ENCODE measurements at regions not wholly inside any gene's neighbourhood (a gene's known extent, or its start where the extent isn't known, plus 50 kb on each side); places are given as distances from the start of the nearest gene placed in this dataset.

DNA sequence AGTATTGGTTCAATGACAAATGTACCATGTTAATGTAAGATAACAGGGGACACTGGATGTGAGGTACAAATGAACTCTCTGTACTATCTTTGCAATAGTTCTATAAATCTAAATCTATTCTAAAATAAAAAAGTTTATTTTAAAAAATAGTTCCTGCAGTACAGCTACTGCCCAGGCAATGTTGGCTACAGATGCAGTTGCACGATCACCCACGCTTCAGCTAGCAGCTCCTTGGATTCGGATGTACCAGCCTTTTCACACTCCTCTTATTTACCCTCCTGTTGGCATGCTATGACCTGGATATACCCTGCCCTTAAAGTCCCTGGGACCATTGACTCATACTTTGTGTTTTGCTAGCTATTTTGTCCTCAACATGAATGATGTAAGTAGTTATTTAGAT is 185.4 kb upstream of the SMARCA2 start:
- no peaks in the 10 kb centered on the region for H3K79me2 ChIP-seq (replicated peaks; ENCODE audit: insufficient read depth, low read length)
- no peak overlapping the region for H3K9ac ChIP-seq (ENCODE audit: low read length)
- no peaks in the 10 kb centered on the region for H3F3A ChIP-seq (ENCODE audit: insufficient read depth, low read length, poor library complexity, severe bottlenecking)
- H3K9me2 ChIP-seq (ENCODE audit: insufficient read depth, low read length) = no peaks in the 10 kb centered on the region
- H3K36me3 ChIP-seq (ENCODE audit: insufficient read depth, low read length) = no peaks in the 10 kb centered on the region
- H3K9me3 ChIP-seq (ENCODE audit: low read length) = no peaks in the 10 kb centered on the region
- TF ChIP-seq, protein P1, sequence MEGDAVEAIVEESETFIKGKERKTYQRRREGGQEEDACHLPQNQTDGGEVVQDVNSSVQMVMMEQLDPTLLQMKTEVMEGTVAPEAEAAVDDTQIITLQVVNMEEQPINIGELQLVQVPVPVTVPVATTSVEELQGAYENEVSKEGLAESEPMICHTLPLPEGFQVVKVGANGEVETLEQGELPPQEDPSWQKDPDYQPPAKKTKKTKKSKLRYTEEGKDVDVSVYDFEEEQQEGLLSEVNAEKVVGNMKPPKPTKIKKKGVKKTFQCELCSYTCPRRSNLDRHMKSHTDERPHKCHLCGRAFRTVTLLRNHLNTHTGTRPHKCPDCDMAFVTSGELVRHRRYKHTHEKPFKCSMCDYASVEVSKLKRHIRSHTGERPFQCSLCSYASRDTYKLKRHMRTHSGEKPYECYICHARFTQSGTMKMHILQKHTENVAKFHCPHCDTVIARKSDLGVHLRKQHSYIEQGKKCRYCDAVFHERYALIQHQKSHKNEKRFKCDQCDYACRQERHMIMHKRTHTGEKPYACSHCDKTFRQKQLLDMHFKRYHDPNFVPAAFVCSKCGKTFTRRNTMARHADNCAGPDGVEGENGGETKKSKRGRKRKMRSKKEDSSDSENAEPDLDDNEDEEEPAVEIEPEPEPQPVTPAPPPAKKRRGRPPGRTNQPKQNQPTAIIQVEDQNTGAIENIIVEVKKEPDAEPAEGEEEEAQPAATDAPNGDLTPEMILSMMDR (IDR thresholded peaks at IDR 0.05; ENCODE audit: poor library complexity, severe bottlenecking) = no peak
- no peak for TF ChIP-seq EZH2 (IDR thresholded peaks at IDR 0.05; ENCODE audit: borderline replicate concordance, insufficient read depth, low read length, poor library complexity, severe bottlenecking)
- no peak overlapping the region for H2AFZ ChIP-seq (ENCODE audit: low read depth, low read length)
- H3K4me2 ChIP-seq (ENCODE audit: low read length) = no peak overlapping the region
- no peak overlapping the region for H3K27ac ChIP-seq (ENCODE audit: low read length)
- H3K4me3 ChIP-seq (ENCODE audit: low read length) = no peak overlapping the region
- no peaks in the 10 kb centered on the region for H4K20me1 ChIP-seq (ENCODE audit: insufficient read depth)
- no peaks in the 10 kb centered on the region for H3K27me3 ChIP-seq (ENCODE audit: insufficient read depth, low read depth, low read length)

DNA sequence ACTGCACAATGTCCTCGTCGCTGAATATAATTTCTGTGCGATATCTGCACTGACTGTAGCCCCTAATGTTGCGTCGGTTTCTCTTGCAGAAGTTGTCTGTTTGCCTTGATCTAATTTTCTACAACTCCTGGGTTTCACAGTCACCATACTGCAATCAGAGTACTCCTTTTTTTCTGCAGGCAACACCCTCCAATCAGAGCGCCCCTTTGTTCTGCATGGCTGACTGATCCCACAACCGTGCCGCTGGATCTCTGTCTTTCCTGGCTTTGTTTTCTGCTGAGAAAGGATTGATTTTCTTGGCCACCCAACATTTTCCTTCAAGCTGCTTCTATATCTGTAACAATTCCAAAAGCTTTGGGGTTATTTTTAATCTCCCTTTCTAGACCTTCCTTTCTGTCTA is 182.2 kb upstream of the SMARCA2 start:
- TF ChIP-seq SMC3 (conservative IDR thresholded peaks at IDR 0.05; ENCODE audit: poor library complexity) (no peak), EZH2 (IDR thresholded peaks at IDR 0.05; ENCODE audit: borderline replicate concordance, insufficient read depth, low read length, poor library complexity, severe bottlenecking) (no peak), EP300 (conservative IDR thresholded peaks at IDR 0.05; ENCODE audit: poor library complexity, severe bottlenecking) (no peak), RAD21 (conservative IDR thresholded peaks at IDR 0.05) (no peak), MXI1 (conservative IDR thresholded peaks at IDR 0.05; ENCODE audit: poor library complexity, severe bottlenecking) (no peak), POLR2AphosphoS5 (IDR thresholded peaks at IDR 0.05) (no peak), TAF1 (IDR thresholded peaks at IDR 0.05; ENCODE audit: low read depth) (no peak)
- TF ChIP-seq, protein P2, sequence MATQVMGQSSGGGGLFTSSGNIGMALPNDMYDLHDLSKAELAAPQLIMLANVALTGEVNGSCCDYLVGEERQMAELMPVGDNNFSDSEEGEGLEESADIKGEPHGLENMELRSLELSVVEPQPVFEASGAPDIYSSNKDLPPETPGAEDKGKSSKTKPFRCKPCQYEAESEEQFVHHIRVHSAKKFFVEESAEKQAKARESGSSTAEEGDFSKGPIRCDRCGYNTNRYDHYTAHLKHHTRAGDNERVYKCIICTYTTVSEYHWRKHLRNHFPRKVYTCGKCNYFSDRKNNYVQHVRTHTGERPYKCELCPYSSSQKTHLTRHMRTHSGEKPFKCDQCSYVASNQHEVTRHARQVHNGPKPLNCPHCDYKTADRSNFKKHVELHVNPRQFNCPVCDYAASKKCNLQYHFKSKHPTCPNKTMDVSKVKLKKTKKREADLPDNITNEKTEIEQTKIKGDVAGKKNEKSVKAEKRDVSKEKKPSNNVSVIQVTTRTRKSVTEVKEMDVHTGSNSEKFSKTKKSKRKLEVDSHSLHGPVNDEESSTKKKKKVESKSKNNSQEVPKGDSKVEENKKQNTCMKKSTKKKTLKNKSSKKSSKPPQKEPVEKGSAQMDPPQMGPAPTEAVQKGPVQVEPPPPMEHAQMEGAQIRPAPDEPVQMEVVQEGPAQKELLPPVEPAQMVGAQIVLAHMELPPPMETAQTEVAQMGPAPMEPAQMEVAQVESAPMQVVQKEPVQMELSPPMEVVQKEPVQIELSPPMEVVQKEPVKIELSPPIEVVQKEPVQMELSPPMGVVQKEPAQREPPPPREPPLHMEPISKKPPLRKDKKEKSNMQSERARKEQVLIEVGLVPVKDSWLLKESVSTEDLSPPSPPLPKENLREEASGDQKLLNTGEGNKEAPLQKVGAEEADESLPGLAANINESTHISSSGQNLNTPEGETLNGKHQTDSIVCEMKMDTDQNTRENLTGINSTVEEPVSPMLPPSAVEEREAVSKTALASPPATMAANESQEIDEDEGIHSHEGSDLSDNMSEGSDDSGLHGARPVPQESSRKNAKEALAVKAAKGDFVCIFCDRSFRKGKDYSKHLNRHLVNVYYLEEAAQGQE (IDR thresholded peaks at IDR 0.05; ENCODE audit: borderline replicate concordance) = no peak
- TF ChIP-seq, protein P1 (IDR thresholded peaks at IDR 0.05; ENCODE audit: poor library complexity, severe bottlenecking) = no peak
- no peak overlapping the region for H3K4me3 ChIP-seq (ENCODE audit: low read length)
- H3K27ac ChIP-seq (ENCODE audit: low read length) = no peak overlapping the region
- no peaks in the 10 kb centered on the region for H3F3A ChIP-seq (ENCODE audit: insufficient read depth, low read length, poor library complexity, severe bottlenecking)
- no peaks in the 10 kb centered on the region for H4K20me1 ChIP-seq (ENCODE audit: insufficient read depth)
- no peak overlapping the region for H3K9ac ChIP-seq (ENCODE audit: low read length)
- H3K9me2 ChIP-seq (ENCODE audit: insufficient read depth, low read length) = no peaks in the 10 kb centered on the region
- no peaks in the 10 kb centered on the region for H3K36me3 ChIP-seq (ENCODE audit: insufficient read depth, low read length)
- H3K9me3 ChIP-seq (ENCODE audit: low read length) = no peaks in the 10 kb centered on the region
- H3K79me2 ChIP-seq (replicated peaks; ENCODE audit: insufficient read depth, low read length) = no peaks in the 10 kb centered on the region
- no peaks in the 10 kb centered on the region for H3K27me3 ChIP-seq (ENCODE audit: insufficient read depth, low read depth, low read length)
- no peak overlapping the region for H3K4me2 ChIP-seq (ENCODE audit: low read length)
- no peak overlapping the region for H2AFZ ChIP-seq (ENCODE audit: low read depth, low read length)

Data from neural cell (in vitro differentiated cells).